ENCODE measurements at regions not wholly inside any gene's neighbourhood (a gene's known extent, or its start where the extent isn't known, plus 50 kb on each side); places are given as distances from the start of the nearest gene placed in this dataset.

DNA sequence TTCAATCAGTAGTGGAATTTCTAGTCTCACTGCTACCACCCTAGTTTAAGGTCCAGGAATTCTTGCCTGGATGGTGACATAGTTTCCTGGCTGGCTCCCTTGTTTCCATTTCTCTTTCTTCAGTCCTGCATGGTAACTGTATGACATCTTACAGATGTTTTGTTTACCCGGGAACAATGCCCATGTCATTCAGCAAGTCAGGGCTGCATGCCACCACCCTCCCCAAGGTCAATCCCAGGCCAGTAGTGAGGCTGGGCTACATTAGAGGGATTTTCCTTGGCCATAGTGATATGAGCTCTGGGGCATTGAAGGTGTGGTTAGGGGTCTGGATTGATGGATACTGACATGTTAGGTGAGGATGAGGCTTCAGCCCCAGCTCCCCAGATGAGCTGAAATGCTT lies 114.9 kb upstream of the E2F8 start:
- no peaks in the 10 kb centered on the region for H3K27me3 Mint-ChIP-seq (ENCODE audit: insufficient read depth, low read depth, poor library complexity)
- Histone ChIP-seq H4K20me1 (replicated peaks; ENCODE audit: insufficient read depth) (no peaks in the 10 kb centered on the region), H3K79me2 (replicated peaks; ENCODE audit: insufficient read depth) (no peaks in the 10 kb centered on the region), H3K4me1 (ENCODE audit: insufficient read depth) (peaks cover 7% of the 10 kb centered on the region), H3K4me2 (no peak overlapping the region), H3F3A (replicated peaks; ENCODE audit: low read depth) (no peaks in the 10 kb centered on the region), H3K9me2 (ENCODE audit: insufficient read depth) (no peaks in the 10 kb centered on the region), H3K27ac (ENCODE audit: low read depth) (no peak overlapping the region), H2AFZ (no peak overlapping the region), H3K4me3 (no peak overlapping the region), H3K36me3 (ENCODE audit: insufficient read depth) (no peaks in the 10 kb centered on the region), H3K27me3 (ENCODE audit: insufficient read depth) (no peaks in the 10 kb centered on the region)
- H3K9me3 Mint-ChIP-seq = no peaks in the 10 kb centered on the region
- H3K36me3 Mint-ChIP-seq (ENCODE audit: low read depth) = no peaks in the 10 kb centered on the region
- no peak for DNase-seq (ENCODE audit: low spot score)
- ATAC-seq = no peak
- no peak overlapping the region for H3K4me3 Mint-ChIP-seq
- TF ChIP-seq, protein P1, sequence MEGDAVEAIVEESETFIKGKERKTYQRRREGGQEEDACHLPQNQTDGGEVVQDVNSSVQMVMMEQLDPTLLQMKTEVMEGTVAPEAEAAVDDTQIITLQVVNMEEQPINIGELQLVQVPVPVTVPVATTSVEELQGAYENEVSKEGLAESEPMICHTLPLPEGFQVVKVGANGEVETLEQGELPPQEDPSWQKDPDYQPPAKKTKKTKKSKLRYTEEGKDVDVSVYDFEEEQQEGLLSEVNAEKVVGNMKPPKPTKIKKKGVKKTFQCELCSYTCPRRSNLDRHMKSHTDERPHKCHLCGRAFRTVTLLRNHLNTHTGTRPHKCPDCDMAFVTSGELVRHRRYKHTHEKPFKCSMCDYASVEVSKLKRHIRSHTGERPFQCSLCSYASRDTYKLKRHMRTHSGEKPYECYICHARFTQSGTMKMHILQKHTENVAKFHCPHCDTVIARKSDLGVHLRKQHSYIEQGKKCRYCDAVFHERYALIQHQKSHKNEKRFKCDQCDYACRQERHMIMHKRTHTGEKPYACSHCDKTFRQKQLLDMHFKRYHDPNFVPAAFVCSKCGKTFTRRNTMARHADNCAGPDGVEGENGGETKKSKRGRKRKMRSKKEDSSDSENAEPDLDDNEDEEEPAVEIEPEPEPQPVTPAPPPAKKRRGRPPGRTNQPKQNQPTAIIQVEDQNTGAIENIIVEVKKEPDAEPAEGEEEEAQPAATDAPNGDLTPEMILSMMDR (conservative IDR thresholded peaks at IDR 0.05; ENCODE audit: low read depth in 2 of 2) = no peak
- TF ChIP-seq, protein P2, sequence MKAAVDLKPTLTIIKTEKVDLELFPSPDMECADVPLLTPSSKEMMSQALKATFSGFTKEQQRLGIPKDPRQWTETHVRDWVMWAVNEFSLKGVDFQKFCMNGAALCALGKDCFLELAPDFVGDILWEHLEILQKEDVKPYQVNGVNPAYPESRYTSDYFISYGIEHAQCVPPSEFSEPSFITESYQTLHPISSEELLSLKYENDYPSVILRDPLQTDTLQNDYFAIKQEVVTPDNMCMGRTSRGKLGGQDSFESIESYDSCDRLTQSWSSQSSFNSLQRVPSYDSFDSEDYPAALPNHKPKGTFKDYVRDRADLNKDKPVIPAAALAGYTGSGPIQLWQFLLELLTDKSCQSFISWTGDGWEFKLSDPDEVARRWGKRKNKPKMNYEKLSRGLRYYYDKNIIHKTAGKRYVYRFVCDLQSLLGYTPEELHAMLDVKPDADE (IDR thresholded peaks at IDR 0.05) = no peak
- TF ChIP-seq ZNF331 (CRISPR knock-in tag; IDR thresholded peaks at IDR 0.05; ENCODE audit: low read depth) = no peak
- H3K27ac Mint-ChIP-seq = no peak overlapping the region
- H3K4me1 Mint-ChIP-seq = peaks cover 4% of the 10 kb centered on the region

DNA sequence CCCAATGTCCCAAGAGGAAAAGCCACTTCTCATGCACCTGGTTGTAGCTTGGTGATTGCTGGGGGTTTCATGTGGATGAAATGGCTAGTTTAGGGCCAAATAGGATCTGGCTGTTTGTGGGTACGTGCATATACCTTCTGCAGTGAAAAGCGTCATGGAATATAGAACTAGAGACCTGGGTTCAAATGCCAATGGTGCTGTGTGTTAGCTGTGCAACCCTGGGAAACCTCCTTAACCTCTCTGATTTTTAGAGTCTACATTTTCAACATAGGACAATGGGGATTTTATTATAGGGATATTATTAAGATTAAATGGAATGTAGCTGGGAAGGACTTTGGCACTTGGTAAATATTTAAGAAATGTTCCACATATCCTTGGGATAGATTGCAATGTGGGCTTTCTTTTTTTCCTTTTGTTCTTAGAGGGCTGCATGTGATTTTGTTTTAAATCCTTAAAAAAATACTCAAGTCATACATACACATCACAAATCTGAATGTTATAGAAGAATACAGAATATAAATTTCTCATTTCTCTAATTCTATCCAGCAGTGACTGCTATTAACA lies 112.6 kb upstream of the E2F8 start:
- peak overlapping the region; percentile 52; the same call in 1 of the 2 replicates for H2AFZ ChIP-seq
- no peaks in the 10 kb centered on the region for H4K20me1 ChIP-seq (replicated peaks; ENCODE audit: insufficient read depth)
- Mint-ChIP-seq H3K4me1 (peaks cover 4% of the 10 kb centered on the region), H3K4me3 (no peak overlapping the region), H3K36me3 (ENCODE audit: low read depth) (no peaks in the 10 kb centered on the region), H3K27me3 (ENCODE audit: insufficient read depth, low read depth, poor library complexity) (peaks cover 5% of the 10 kb centered on the region), H3K27ac (no peak overlapping the region), H3K9me3 (no peaks in the 10 kb centered on the region)
- no peak for ATAC-seq
- no peak overlapping the region for H3K4me2 ChIP-seq
- peaks cover 6% of the 10 kb centered on the region; the same call in 1 of the 2 replicates for H3K27me3 ChIP-seq (ENCODE audit: insufficient read depth)
- peaks cover 7% of the 10 kb centered on the region for H3K4me1 ChIP-seq (ENCODE audit: insufficient read depth)
- no peaks in the 10 kb centered on the region for H3F3A ChIP-seq (replicated peaks; ENCODE audit: low read depth)
- H3K4me3 ChIP-seq = no peak overlapping the region
- no peaks in the 10 kb centered on the region for H3K79me2 ChIP-seq (replicated peaks; ENCODE audit: insufficient read depth)
- no peak for DNase-seq (ENCODE audit: low spot score)
- no peaks in the 10 kb centered on the region for H3K36me3 ChIP-seq (ENCODE audit: insufficient read depth)
- no peak overlapping the region for H3K27ac ChIP-seq (ENCODE audit: low read depth)
- H3K9me2 ChIP-seq (ENCODE audit: insufficient read depth) = no peaks in the 10 kb centered on the region
- TF ChIP-seq, protein P3, sequence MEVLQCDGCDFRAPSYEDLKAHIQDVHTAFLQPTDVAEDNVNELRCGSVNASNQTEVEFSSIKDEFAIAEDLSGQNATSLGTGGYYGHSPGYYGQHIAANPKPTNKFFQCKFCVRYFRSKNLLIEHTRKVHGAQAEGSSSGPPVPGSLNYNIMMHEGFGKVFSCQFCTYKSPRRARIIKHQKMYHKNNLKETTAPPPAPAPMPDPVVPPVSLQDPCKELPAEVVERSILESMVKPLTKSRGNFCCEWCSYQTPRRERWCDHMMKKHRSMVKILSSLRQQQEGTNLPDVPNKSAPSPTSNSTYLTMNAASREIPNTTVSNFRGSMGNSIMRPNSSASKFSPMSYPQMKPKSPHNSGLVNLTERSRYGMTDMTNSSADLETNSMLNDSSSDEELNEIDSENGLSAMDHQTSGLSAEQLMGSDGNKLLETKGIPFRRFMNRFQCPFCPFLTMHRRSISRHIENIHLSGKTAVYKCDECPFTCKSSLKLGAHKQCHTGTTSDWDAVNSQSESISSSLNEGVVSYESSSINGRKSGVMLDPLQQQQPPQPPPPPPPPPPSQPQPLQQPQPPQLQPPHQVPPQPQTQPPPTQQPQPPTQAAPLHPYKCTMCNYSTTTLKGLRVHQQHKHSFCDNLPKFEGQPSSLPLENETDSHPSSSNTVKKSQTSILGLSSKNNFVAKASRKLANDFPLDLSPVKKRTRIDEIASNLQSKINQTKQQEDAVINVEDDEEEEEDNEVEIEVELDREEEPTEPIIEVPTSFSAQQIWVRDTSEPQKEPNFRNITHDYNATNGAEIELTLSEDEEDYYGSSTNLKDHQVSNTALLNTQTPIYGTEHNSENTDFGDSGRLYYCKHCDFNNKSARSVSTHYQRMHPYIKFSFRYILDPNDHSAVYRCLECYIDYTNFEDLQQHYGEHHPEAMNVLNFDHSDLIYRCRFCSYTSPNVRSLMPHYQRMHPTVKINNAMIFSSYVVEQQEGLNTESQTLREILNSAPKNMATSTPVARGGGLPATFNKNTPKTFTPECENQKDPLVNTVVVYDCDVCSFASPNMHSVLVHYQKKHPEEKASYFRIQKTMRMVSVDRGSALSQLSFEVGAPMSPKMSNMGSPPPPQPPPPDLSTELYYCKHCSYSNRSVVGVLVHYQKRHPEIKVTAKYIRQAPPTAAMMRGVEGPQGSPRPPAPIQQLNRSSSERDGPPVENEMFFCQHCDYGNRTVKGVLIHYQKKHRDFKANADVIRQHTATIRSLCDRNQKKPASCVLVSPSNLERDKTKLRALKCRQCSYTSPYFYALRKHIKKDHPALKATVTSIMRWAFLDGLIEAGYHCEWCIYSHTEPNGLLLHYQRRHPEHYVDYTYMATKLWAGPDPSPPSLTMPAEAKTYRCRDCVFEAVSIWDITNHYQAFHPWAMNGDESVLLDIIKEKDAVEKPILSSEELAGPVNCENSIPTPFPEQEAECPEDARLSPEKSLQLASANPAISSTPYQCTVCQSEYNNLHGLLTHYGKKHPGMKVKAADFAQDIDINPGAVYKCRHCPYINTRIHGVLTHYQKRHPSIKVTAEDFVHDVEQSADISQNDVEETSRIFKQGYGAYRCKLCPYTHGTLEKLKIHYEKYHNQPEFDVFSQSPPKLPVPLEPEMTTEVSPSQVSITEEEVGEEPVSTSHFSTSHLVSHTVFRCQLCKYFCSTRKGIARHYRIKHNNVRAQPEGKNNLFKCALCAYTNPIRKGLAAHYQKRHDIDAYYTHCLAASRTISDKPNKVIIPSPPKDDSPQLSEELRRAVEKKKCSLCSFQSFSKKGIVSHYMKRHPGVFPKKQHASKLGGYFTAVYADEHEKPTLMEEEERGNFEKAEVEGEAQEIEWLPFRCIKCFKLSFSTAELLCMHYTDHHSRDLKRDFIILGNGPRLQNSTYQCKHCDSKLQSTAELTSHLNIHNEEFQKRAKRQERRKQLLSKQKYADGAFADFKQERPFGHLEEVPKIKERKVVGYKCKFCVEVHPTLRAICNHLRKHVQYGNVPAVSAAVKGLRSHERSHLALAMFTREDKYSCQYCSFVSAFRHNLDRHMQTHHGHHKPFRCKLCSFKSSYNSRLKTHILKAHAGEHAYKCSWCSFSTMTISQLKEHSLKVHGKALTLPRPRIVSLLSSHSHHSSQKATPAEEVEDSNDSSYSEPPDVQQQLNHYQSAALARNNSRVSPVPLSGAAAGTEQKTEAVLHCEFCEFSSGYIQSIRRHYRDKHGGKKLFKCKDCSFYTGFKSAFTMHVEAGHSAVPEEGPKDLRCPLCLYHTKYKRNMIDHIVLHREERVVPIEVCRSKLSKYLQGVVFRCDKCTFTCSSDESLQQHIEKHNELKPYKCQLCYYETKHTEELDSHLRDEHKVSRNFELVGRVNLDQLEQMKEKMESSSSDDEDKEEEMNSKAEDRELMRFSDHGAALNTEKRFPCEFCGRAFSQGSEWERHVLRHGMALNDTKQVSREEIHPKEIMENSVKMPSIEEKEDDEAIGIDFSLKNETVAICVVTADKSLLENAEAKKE (CRISPR knock-in tag; IDR thresholded peaks at IDR 0.05) = no peak
- TF ChIP-seq ZNF331 (CRISPR knock-in tag; IDR thresholded peaks at IDR 0.05; ENCODE audit: low read depth) (no peak), STAT1 (IDR thresholded peaks at IDR 0.05; ENCODE audit: unreplicated experiment) (no peak), POLR2AphosphoS5 (IDR thresholded peaks at IDR 0.05; ENCODE audit: low read depth) (no peak), ZNF114 (CRISPR knock-in tag; IDR thresholded peaks at IDR 0.05) (no peak)
- TF ChIP-seq, protein P1 (conservative IDR thresholded peaks at IDR 0.05; ENCODE audit: low read depth in 2 of 2) = no peak
